Lung (tissue), 11 donors: ENCODE measurements at regions not wholly inside any gene's neighbourhood (a gene's known extent, or its start where the extent isn't known, plus 50 kb on each side); places are given as distances from the start of the nearest gene placed in this dataset.

ENCODE experiments used
- ATAC-seq: fragments of 200-7000 bp; cut with Tn5 transposase; one replicate; pipeline ENCODE4 v1.9.1; 2020; ENCODE audit warnings: moderate number of reproducible peaks; ENCODE audit not compliant: insufficient read depth, low FRiP score
- DNase-seq, 3 donors: peaks; one replicate each; pipeline ENCODE4 v3.0.0-alpha.2; 2013 to 2017
- H3K27ac ChIP-seq, 2 donors: one replicate each; pipeline ENCODE4 v1.5.1; 2013; ENCODE audit warnings: mild to moderate bottlenecking in 2 of 2, moderate library complexity in 2 of 2, control low read depth in 1 of 2, inconsistent platforms in 1 of 2, low read depth in 1 of 2, low read length in 1 of 2
- H3K27me3 ChIP-seq, 3 donors: one replicate each; pipeline ENCODE4 v1.5.1; 2013; ENCODE audit warnings: low read length in 2 of 3; ENCODE audit not compliant: control insufficient read depth in 3 of 3, insufficient read depth in 3 of 3
- H3K36me3 ChIP-seq, 4 donors: one replicate each; pipeline ENCODE4 v1.5.1; 2013; ENCODE audit warnings: low read length in 4 of 4, mild to moderate bottlenecking in 1 of 4, moderate library complexity in 1 of 4; ENCODE audit not compliant: control insufficient read depth in 4 of 4, insufficient read depth in 4 of 4
- H3K4me1 ChIP-seq, 5 donors: one replicate each; pipeline ENCODE4 v1.5.1; 2013; ENCODE audit warnings: low read length in 5 of 5, mild to moderate bottlenecking in 2 of 5, moderate library complexity in 1 of 5; ENCODE audit not compliant: control insufficient read depth in 5 of 5, insufficient read depth in 5 of 5
- H3K4me3 ChIP-seq: one replicate; pipeline ENCODE4 v1.5.1; 2013; ENCODE audit warnings: mild to moderate bottlenecking, control low read depth, moderate library complexity
- H3K9ac ChIP-seq, 2 donors: one replicate each; pipeline ENCODE4 v1.5.1; 2013; ENCODE audit warnings: low read length in 2 of 2, control low read depth in 1 of 2; ENCODE audit not compliant: insufficient read depth in 1 of 2
- H3K9me3 ChIP-seq, 4 donors: one replicate each; pipeline ENCODE4 v1.5.1; 2013; ENCODE audit warnings: low read length in 3 of 4, mild to moderate bottlenecking in 1 of 4, moderate library complexity in 1 of 4; ENCODE audit not compliant: control insufficient read depth in 4 of 4, insufficient read depth in 3 of 4
- WGBS, 2 donors: extraction: QIAGEN DNeasy Blood & Tissue Kit; methylation state at CpG; one replicate each; pipeline ENCODE4 v1.1.7; 2013; 5-methylcytosine and 5-hydroxymethylcytosine counted together
- TF ChIP-seq, protein P1 (sequence below): IDR thresholded peaks from 2 replicates; pipeline ENCODE4 v1.5.1; 2012; ENCODE audit warnings: mild to moderate bottlenecking; ENCODE audit errors: control extremely low read depth, extremely low read depth
- donor health status: control.
- donor health status: control.
- donor health status: Bipolar disorder and iron deficiency.
- donor health status: healthy.
- donor health status: DM: yes; HTN: yes; CAD: no.

- H3K4me3 ChIP-seq, result no peak overlapping the region
- H3K9ac ChIP-seq, result no peak overlapping the region
- peaks cover 0 to 2% (median 0%) of the 10 kb centered on the region in 4 donors for H3K9me3 ChIP-seq
- 59 to 60% methylated on average over 9 of the region's 9 CpGs for WGBS, 2 donors
- DNase-seq (no peak), ATAC-seq (no peak)
- no peak overlapping the region for H3K27ac ChIP-seq
- TF ChIP-seq, protein P1, sequence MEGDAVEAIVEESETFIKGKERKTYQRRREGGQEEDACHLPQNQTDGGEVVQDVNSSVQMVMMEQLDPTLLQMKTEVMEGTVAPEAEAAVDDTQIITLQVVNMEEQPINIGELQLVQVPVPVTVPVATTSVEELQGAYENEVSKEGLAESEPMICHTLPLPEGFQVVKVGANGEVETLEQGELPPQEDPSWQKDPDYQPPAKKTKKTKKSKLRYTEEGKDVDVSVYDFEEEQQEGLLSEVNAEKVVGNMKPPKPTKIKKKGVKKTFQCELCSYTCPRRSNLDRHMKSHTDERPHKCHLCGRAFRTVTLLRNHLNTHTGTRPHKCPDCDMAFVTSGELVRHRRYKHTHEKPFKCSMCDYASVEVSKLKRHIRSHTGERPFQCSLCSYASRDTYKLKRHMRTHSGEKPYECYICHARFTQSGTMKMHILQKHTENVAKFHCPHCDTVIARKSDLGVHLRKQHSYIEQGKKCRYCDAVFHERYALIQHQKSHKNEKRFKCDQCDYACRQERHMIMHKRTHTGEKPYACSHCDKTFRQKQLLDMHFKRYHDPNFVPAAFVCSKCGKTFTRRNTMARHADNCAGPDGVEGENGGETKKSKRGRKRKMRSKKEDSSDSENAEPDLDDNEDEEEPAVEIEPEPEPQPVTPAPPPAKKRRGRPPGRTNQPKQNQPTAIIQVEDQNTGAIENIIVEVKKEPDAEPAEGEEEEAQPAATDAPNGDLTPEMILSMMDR, result no peak
- H3K27me3 ChIP-seq, result peaks cover 0 to 9% (median 2%) of the 10 kb centered on the region in 3 donors
- no peaks in the 10 kb centered on the region for H3K4me1 ChIP-seq
- no peaks in the 10 kb centered on the region for H3K36me3 ChIP-seq
Measured at GRCh38 chr12:53824001-53824712, 72.4 kb upstream of the CISTR start.

DNA sequence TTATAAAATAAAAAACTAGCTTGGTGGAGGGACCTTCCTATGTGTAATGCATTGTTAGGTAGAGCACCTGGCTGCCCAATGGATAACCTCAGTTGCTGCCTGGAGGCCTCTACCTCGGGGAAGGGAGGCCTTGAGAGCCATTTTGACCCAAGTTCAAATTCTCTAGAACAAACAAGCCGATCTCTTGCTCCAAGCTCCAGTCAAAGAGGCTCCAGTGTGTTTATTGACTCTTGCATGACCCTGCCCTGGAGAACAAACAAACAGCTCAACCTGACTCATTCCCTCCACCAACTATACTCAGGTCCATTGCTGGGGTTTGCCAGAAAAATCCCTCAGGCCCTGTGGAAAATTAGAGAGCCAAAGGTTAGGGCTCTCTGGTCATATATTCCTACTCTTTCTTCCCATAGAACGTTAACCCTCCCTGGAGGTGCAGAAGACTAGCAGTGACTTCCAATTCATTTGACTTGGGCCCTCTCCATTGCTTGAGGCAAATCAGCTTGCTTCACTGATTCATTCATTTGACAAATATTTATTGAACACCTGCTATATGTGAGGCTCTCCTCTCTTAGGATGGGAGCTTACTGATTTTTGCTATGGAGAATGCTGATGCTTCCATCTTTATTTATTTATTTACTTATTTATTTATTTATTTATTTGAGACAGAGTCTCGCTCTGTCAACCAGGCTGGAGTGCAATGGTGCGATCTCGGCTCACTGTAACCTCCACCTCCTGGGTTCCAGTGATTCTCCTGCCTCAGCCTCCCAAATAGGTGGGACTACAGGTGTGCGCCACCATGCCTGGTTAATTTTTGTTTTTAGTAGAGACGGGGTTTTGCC, 73.7 kb upstream of the CISTR start:
- Histone ChIP-seq H3K4me1 (no peaks in the 10 kb centered on the region), H3K36me3 (no peaks in the 10 kb centered on the region), H3K4me3 (no peak overlapping the region), H3K27me3 (peaks cover 0 to 9% (median 2%) of the 10 kb centered on the region in 3 donors), H3K9me3 (no peaks in the 10 kb centered on the region), H3K9ac (no peak overlapping the region), H3K27ac (no peak overlapping the region)
- 81 to 86% methylated on average over 8 of the region's 8 CpGs for WGBS, 2 donors
- TF ChIP-seq, protein P1, result no peak
- DNase-seq (no peak), ATAC-seq (no peak)

DNA sequence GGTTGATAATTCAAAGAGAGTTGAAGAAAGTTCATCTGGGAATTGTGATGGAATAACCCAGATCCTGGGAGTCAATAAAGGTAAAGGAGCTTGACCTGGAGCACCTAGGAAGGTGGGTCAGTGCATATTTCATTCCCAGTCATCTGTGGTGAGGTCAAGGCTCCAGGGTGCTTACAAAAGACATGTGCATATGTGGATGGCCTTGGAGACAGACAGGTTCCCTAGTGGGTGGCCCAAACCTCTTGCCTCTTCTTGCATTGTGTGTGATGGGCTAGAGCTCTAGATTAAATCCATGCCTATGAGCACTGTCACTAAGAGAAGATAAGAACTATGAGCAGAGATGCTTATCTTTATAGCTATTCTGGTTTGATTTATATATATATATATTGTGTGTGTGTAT, 75.5 kb upstream of the CISTR start:
- no peak for ATAC-seq
- Histone ChIP-seq H3K9ac (no peak overlapping the region), H3K27ac (no peak overlapping the region), H3K4me1 (no peaks in the 10 kb centered on the region), H3K36me3 (no peaks in the 10 kb centered on the region), H3K4me3 (no peak overlapping the region), H3K9me3 (no peaks in the 10 kb centered on the region), H3K27me3 (peaks cover 0 to 9% (median 2%) of the 10 kb centered on the region in 3 donors)
- no peak for DNase-seq
- TF ChIP-seq, protein P1, result no peak
